Thyroid gland (tissue), 4 donors: ENCODE measurements at regions not wholly inside any gene's neighbourhood (a gene's known extent, or its start where the extent isn't known, plus 50 kb on each side); places are given as distances from the start of the nearest gene placed in this dataset.

Experiments used
- POLR2A ChIP-seq, 2 donors: fragments of 450-650 bp; IDR thresholded peaks; one replicate each; pipeline ENCODE4 v1.6.1; 2017; ENCODE audit warnings: antibody characterized with exemption in 2 of 2, mild to moderate bottlenecking in 2 of 2, moderate library complexity in 1 of 2
- TF ChIP-seq, protein P1 (sequence below), 6 experiments: fragments of 200-600 bp in 3 of 6; fragments of 450-650 bp in 3 of 6; sonication (generic) in 3 of 6; IDR thresholded peaks; one replicate each; pipeline ENCODE4 v1.5.1; 2016 to 2019; ENCODE audit warnings: antibody characterized with exemption in 6 of 6, mild to moderate bottlenecking in 2 of 6, inconsistent platforms in 1 of 6, moderate library complexity in 1 of 6

DNA sequence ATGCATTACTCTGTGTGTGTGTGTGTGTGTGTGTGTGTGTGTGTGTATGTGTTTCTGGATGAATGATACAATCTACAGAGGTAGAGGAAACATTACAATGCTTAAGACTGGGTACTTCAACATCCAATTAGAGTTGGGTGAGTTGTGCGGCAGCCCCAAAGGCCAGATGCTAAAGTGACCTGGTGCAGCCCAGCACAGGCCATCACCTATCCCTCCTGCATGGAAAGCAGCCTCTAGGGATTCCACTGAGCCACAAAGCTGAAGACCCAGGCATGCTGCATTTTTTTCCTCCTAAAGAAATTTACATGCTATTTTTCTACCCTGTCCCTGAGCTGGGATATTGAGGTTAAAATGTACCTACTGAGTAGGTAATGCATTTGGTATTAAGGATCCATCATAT lies 79.1 kb upstream of the ETAA1 start:
- TF ChIP-seq, protein P1, sequence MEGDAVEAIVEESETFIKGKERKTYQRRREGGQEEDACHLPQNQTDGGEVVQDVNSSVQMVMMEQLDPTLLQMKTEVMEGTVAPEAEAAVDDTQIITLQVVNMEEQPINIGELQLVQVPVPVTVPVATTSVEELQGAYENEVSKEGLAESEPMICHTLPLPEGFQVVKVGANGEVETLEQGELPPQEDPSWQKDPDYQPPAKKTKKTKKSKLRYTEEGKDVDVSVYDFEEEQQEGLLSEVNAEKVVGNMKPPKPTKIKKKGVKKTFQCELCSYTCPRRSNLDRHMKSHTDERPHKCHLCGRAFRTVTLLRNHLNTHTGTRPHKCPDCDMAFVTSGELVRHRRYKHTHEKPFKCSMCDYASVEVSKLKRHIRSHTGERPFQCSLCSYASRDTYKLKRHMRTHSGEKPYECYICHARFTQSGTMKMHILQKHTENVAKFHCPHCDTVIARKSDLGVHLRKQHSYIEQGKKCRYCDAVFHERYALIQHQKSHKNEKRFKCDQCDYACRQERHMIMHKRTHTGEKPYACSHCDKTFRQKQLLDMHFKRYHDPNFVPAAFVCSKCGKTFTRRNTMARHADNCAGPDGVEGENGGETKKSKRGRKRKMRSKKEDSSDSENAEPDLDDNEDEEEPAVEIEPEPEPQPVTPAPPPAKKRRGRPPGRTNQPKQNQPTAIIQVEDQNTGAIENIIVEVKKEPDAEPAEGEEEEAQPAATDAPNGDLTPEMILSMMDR (IDR thresholded peaks at IDR 0.05), result no peak
- TF ChIP-seq POLR2A (IDR thresholded peaks at IDR 0.05), result no peak
